ENCODE measurements at regions not wholly inside any gene's neighbourhood (a gene's known extent, or its start where the extent isn't known, plus 50 kb on each side); places are given as distances from the start of the nearest gene placed in this dataset.

DNA sequence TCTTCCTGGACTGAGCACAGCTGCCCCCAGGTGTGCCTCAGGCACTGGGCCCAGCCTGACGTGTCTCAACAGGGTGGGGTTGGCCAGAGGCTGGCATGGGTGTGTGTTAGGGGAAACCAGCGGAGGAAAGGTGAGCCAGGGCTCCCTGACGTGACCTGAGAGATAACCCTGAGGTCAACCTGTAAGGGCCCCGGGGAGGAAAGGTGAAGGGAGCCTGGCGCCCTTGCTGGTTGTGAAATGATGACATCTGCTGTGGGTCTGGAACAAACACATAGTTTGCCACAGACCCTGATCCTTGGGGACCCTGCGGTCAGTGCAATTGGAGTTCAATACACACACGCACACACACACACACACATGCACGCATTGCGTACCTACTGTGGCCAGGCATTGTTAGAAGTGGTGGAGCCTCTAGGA is 100.2 kb upstream of the TLE3 start:
- no peak for TF ChIP-seq CTCF (IDR thresholded peaks at IDR 0.05; ENCODE audit: extremely low read depth, missing control alignments)
- DNase-seq (ENCODE audit: low spot score) = no peak

DNA sequence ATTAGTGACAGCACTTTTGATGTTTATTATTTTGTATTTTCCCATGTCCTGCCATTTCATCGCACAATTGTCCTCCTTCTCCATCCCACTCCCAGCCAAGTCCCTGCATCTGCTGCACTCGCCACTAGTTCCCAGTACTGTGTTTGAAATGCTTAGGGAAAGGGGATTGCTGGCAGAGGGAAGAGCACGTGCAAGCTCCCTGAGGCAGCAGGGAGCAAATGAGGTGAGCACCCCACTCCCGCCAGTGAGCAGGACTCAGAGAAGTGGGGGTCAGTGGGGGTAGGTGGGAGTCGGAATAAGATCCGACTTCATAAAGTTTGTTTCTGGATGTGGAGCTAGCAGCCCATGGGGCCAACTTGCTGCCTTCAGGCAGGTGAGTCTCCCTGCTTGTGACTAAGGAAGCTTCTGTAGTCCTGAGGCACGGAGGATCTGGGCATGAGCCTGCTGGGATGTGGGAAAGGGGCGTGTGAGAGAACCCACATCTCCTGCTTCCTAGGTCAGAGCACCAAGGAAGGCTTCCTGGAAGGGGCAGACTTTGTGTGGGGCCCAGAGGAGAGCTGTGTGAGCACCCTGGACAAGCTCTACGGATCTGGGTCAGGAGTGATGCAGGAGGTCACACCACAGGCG is 99.7 kb upstream of the TLE3 start:
- no peak for TF ChIP-seq CTCF (IDR thresholded peaks at IDR 0.05; ENCODE audit: extremely low read depth, missing control alignments)

DNA sequence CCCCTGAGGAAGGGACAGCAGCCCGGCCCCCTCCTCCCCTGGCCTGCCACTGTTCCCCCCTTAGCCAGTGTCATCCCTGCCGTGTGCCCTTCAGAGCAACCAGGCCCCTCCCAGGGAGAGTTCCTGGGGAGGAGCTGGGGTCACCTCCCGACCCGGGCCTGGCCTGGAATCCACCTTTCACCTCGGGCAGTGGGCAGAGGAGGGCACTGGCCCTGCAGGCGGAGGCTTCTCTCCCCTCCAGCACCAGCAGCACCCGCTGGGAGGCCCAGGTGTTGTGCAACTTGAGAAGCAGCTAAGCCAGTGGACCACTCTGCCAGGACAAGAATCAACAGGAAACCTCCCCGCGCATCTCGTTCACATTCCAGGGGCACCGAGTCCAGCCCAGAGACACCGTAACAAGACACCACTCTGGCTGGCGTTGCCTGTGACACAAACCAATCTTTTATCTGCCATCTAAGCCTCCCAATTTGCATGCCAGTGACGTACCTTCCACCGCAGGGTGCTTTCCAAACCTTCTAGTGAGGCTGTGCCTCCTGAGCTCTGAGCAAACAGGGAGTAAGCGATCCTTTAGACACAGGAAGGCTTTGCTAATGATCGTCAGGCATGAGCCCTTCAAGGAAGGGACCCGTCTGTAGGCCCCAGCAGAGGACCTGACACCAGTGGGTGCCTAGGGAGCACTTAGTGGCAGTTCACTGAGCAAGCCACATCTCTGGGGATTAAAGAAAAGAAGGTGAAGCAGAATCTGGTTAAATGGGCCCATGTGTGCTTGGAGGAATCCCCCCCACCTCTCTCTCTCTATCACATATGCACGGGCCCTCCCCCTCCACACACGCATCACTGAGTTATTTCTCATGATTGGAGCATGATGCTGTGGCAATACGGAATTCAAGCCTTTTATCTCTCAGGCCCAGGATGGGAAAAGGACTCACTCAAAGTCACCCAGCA is 98.9 kb upstream of the TLE3 start:
- TF ChIP-seq CTCF (IDR thresholded peaks at IDR 0.05; ENCODE audit: extremely low read depth, missing control alignments) = no peak
- DNase-seq (ENCODE audit: low spot score) = peak; percentile 86

More for the DNA sequence above, 99.7 kb upstream of the TLE3 start:
- DNase-seq (ENCODE audit: low spot score) = no peak

DNA sequence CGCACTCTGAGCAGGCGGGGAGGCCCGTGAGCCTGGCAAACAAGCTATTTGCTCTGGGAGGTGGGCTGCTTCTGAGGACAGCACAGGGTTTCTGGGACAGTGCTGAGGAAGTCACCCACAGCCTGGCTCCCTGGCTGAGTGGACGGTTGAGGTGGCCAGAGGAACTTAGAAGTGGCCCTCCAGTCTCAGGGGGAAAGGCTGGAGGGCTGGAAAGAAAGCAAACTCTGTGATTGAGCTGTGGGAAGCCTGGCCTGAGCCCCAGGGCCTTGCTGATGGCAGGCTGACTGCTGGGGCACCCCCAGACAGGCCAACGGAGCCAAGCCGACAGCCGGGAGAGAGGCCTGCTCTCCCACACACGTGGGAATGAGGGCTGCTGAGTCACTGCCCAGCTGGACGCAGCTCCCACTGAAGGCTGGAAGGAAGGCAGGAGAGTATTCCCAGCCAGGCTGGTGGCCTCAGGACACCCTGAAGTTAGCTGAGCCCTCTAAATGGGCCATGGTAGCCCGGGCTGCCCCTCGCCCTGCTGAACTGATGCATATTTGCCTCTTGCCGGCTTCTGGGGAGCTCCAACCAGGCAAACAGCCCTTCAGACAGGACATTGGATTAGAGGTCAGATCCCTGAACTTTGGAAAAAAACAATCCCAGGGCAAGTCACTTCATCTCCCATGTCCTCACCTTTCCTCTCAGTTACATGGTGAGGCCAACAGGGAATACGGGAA is 98.0 kb upstream of the TLE3 start:
- DNase-seq (ENCODE audit: low spot score) = no peak

GRCh38 chr15:70195171-70195570 is 97.5 kb upstream of the TLE3 start:
- TF ChIP-seq CTCF (IDR thresholded peaks at IDR 0.05; ENCODE audit: extremely low read depth, missing control alignments) = no peak
- DNase-seq (ENCODE audit: low spot score) = no peak

More for the DNA sequence above, 98.0 kb upstream of the TLE3 start:
- no peak for TF ChIP-seq CTCF (IDR thresholded peaks at IDR 0.05; ENCODE audit: extremely low read depth, missing control alignments)

DNA sequence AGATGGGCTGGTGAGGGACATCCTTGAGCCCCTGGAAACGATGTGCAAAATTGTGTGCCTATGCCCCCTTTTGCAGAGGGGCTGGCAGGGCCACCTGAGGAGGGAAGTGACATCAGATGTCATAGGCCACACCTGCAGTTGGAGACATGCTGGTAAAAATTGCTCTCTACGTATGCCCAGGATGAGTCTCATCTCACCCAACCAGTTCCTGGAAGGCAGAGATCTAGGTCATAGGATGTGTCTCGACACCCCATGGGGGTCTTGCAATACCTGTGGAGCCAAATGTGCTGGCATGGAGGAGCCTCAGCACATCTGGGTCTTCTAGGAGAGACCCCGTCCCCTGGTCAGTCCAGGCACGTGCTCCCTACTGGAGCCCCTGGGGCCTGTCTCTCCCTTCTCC is 96.5 kb upstream of the TLE3 start:
- no peak for TF ChIP-seq CTCF (IDR thresholded peaks at IDR 0.05; ENCODE audit: extremely low read depth, missing control alignments)
- DNase-seq (ENCODE audit: low spot score) = no peak

DNA sequence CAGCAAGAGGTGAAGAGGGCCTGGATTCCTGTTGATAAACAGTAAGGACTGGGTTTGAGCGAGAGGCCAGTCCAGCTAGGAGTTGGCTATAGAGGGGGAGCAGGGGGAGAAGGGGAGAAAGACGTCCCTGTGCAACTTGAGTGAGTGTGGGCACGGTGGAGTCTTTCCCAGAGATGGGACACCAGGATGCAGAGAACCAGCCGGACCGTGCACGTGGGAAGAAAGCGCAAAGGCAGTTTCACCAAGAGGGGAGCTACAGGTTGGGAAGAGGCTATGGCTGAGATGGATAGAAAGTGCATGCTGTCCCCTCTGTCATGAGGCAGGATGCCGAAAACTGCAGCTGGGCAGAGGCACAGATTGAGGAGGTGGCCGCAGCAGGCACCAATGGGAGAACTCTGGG is 96.0 kb upstream of the TLE3 start:
- no peak for DNase-seq (ENCODE audit: low spot score)
- no peak for TF ChIP-seq CTCF (IDR thresholded peaks at IDR 0.05; ENCODE audit: extremely low read depth, missing control alignments)
